Uterus (tissue), 2 donors: ENCODE measurements at regions not wholly inside any gene's neighbourhood (a gene's known extent, or its start where the extent isn't known, plus 50 kb on each side); places are given as distances from the start of the nearest gene placed in this dataset.

Experiments used
- POLR2A ChIP-seq, 2 donors: fragments of 450-650 bp; IDR thresholded peaks; one replicate each; pipeline ENCODE4 v1.6.1; 2016; ENCODE audit warnings: antibody characterized with exemption in 2 of 2, mild to moderate bottlenecking in 1 of 2, moderate library complexity in 1 of 2
- TF ChIP-seq, protein P1 (sequence below), 4 experiments: fragments of 200-600 bp in 2 of 4; fragments of 450-650 bp in 2 of 4; sonication (generic) in 2 of 4; IDR thresholded peaks; one replicate each; pipeline ENCODE4 v1.5.1; 2016 to 2019; ENCODE audit warnings: antibody characterized with exemption in 4 of 4, mild to moderate bottlenecking in 2 of 4, moderate library complexity in 1 of 4

GRCh38 chr12:63313139-63313538, 162.1 kb upstream of the AVPR1A start:
- TF ChIP-seq, protein P1, sequence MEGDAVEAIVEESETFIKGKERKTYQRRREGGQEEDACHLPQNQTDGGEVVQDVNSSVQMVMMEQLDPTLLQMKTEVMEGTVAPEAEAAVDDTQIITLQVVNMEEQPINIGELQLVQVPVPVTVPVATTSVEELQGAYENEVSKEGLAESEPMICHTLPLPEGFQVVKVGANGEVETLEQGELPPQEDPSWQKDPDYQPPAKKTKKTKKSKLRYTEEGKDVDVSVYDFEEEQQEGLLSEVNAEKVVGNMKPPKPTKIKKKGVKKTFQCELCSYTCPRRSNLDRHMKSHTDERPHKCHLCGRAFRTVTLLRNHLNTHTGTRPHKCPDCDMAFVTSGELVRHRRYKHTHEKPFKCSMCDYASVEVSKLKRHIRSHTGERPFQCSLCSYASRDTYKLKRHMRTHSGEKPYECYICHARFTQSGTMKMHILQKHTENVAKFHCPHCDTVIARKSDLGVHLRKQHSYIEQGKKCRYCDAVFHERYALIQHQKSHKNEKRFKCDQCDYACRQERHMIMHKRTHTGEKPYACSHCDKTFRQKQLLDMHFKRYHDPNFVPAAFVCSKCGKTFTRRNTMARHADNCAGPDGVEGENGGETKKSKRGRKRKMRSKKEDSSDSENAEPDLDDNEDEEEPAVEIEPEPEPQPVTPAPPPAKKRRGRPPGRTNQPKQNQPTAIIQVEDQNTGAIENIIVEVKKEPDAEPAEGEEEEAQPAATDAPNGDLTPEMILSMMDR (IDR thresholded peaks at IDR 0.05), result no peak
- TF ChIP-seq POLR2A (IDR thresholded peaks at IDR 0.05), result no peak
